ENCODE measurements at regions not wholly inside any gene's neighbourhood (a gene's known extent, or its start where the extent isn't known, plus 50 kb on each side); places are given as distances from the start of the nearest gene placed in this dataset.
A peak's percentile ranks its signal among the peaks of the same experiment; 100 is the strongest.
"Not testable (repeated sequence)": the region's sequence is repeated elsewhere in the genome, so short reads cannot be mapped to it uniquely, and the experiment has no call there.

DNA sequence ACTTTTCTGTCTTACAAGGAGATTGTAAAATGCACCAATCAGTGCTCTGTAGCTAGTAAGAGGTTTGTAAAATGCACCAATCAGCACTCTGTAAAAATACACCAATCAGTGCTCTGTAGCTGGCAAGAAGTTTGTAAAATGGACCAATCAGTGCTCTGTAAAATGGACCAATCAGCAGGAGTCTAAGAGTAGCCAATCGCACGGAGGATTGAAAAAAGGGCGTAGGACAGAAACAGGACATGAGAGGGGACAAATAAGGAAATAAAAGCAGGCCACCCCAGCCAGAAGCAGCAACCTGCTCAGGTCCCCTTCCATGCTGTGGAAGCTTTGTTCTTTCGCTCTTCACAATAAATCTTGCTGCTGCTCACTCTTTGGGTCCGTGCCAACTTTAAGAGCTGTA is 199.1 kb upstream of the TRPC7 start:
- ATAC-seq; H3K9me2 ChIP-seq (ENCODE audit: insufficient read depth); H3K4me2 ChIP-seq; H3K36me3 ChIP-seq (ENCODE audit: insufficient read depth); H3K79me2 ChIP-seq (replicated peaks; ENCODE audit: insufficient read depth); H3F3A ChIP-seq (replicated peaks; ENCODE audit: low read depth); H2AFZ ChIP-seq; H3K4me3 Mint-ChIP-seq; H3K27me3 Mint-ChIP-seq (ENCODE audit: insufficient read depth, low read depth, poor library complexity); H3K4me3 ChIP-seq; H3K27me3 ChIP-seq (ENCODE audit: insufficient read depth); H4K20me1 ChIP-seq (replicated peaks; ENCODE audit: insufficient read depth): not testable (repeated sequence)
- Mint-ChIP-seq H3K36me3 (ENCODE audit: low read depth) (peaks cover 45% of the 10 kb centered on the region), H3K4me1 (peaks cover 69% of the 10 kb centered on the region), H3K27ac (peak overlapping the region; percentile 67), H3K9me3 (peaks cover 22% of the 10 kb centered on the region)
- DNase-seq (ENCODE audit: low spot score): peak; percentile 8
- Histone ChIP-seq H3K27ac (ENCODE audit: low read depth) (peak overlapping the region; percentile 99), H3K4me1 (ENCODE audit: insufficient read depth) (peaks cover 31% of the 10 kb centered on the region)
- 0 out of 2 replicates have a peak, but pooled peaks have one; percentile 5 for TF ChIP-seq ZNF331 (CRISPR knock-in tag; IDR thresholded peaks at IDR 0.05; ENCODE audit: low read depth)

DNA sequence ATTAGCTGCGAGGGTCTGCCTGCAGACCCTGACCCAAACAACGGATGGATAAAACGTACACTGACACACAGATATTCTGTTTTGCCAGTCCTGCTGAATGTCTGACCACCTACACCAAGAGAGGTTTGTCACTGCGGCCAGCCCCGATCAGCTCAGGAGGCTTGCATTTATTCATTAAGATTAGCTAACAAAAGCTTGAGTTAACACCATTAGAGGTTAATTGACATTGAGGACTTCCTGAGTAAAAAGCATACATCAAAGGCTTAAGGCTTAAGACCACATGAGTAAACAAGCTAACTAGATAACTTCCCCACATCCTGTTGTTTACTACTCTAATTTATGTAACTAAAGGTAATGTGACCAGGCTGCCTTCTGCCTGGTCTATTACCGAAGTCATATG is 198.1 kb upstream of the TRPC7 start:
- Histone ChIP-seq H3F3A (replicated peaks; ENCODE audit: low read depth) (0 out of 2 replicates have a peak, but pooled peaks cover 8% of the 10 kb centered on the region), H3K27me3 (ENCODE audit: insufficient read depth) (no peaks in the 10 kb centered on the region), H3K79me2 (replicated peaks; ENCODE audit: insufficient read depth) (peaks cover 4% of the 10 kb centered on the region; the same call in 1 of the 2 replicates), H3K4me1 (ENCODE audit: insufficient read depth) (peaks cover 31% of the 10 kb centered on the region), H4K20me1 (replicated peaks; ENCODE audit: insufficient read depth) (no peaks in the 10 kb centered on the region), H3K4me3 (no peak overlapping the region), H3K36me3 (ENCODE audit: insufficient read depth) (no peaks in the 10 kb centered on the region), H2AFZ (no peak overlapping the region), H3K9me2 (ENCODE audit: insufficient read depth) (no peaks in the 10 kb centered on the region), H3K4me2 (0 out of 2 replicates have a peak overlapping the region, but pooled peaks have one; percentile 23), H3K27ac (ENCODE audit: low read depth) (peak overlapping the region; percentile 99; the same call in 1 of the 2 replicates)
- DNase-seq (ENCODE audit: low spot score) (peak; percentile 66), ATAC-seq (no peak)
- Mint-ChIP-seq H3K27ac (no peak overlapping the region; the same call in 1 of the 2 replicates), H3K9me3 (peaks cover 16% of the 10 kb centered on the region), H3K27me3 (ENCODE audit: insufficient read depth, low read depth, poor library complexity) (peaks cover 6% of the 10 kb centered on the region), H3K4me3 (no peak overlapping the region), H3K36me3 (ENCODE audit: low read depth) (peaks cover 38% of the 10 kb centered on the region), H3K4me1 (peaks cover 71% of the 10 kb centered on the region)
- TF ChIP-seq NANOG (IDR thresholded peaks at IDR 0.05; ENCODE audit: borderline replicate concordance) (peak; percentile 96), ZNF331 (CRISPR knock-in tag; IDR thresholded peaks at IDR 0.05; ENCODE audit: low read depth) (no peak)
- TF ChIP-seq, protein P1, sequence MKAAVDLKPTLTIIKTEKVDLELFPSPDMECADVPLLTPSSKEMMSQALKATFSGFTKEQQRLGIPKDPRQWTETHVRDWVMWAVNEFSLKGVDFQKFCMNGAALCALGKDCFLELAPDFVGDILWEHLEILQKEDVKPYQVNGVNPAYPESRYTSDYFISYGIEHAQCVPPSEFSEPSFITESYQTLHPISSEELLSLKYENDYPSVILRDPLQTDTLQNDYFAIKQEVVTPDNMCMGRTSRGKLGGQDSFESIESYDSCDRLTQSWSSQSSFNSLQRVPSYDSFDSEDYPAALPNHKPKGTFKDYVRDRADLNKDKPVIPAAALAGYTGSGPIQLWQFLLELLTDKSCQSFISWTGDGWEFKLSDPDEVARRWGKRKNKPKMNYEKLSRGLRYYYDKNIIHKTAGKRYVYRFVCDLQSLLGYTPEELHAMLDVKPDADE (IDR thresholded peaks at IDR 0.05): 0 out of 2 replicates have a peak, but pooled peaks have one; percentile 53
- TF ChIP-seq, protein P2, sequence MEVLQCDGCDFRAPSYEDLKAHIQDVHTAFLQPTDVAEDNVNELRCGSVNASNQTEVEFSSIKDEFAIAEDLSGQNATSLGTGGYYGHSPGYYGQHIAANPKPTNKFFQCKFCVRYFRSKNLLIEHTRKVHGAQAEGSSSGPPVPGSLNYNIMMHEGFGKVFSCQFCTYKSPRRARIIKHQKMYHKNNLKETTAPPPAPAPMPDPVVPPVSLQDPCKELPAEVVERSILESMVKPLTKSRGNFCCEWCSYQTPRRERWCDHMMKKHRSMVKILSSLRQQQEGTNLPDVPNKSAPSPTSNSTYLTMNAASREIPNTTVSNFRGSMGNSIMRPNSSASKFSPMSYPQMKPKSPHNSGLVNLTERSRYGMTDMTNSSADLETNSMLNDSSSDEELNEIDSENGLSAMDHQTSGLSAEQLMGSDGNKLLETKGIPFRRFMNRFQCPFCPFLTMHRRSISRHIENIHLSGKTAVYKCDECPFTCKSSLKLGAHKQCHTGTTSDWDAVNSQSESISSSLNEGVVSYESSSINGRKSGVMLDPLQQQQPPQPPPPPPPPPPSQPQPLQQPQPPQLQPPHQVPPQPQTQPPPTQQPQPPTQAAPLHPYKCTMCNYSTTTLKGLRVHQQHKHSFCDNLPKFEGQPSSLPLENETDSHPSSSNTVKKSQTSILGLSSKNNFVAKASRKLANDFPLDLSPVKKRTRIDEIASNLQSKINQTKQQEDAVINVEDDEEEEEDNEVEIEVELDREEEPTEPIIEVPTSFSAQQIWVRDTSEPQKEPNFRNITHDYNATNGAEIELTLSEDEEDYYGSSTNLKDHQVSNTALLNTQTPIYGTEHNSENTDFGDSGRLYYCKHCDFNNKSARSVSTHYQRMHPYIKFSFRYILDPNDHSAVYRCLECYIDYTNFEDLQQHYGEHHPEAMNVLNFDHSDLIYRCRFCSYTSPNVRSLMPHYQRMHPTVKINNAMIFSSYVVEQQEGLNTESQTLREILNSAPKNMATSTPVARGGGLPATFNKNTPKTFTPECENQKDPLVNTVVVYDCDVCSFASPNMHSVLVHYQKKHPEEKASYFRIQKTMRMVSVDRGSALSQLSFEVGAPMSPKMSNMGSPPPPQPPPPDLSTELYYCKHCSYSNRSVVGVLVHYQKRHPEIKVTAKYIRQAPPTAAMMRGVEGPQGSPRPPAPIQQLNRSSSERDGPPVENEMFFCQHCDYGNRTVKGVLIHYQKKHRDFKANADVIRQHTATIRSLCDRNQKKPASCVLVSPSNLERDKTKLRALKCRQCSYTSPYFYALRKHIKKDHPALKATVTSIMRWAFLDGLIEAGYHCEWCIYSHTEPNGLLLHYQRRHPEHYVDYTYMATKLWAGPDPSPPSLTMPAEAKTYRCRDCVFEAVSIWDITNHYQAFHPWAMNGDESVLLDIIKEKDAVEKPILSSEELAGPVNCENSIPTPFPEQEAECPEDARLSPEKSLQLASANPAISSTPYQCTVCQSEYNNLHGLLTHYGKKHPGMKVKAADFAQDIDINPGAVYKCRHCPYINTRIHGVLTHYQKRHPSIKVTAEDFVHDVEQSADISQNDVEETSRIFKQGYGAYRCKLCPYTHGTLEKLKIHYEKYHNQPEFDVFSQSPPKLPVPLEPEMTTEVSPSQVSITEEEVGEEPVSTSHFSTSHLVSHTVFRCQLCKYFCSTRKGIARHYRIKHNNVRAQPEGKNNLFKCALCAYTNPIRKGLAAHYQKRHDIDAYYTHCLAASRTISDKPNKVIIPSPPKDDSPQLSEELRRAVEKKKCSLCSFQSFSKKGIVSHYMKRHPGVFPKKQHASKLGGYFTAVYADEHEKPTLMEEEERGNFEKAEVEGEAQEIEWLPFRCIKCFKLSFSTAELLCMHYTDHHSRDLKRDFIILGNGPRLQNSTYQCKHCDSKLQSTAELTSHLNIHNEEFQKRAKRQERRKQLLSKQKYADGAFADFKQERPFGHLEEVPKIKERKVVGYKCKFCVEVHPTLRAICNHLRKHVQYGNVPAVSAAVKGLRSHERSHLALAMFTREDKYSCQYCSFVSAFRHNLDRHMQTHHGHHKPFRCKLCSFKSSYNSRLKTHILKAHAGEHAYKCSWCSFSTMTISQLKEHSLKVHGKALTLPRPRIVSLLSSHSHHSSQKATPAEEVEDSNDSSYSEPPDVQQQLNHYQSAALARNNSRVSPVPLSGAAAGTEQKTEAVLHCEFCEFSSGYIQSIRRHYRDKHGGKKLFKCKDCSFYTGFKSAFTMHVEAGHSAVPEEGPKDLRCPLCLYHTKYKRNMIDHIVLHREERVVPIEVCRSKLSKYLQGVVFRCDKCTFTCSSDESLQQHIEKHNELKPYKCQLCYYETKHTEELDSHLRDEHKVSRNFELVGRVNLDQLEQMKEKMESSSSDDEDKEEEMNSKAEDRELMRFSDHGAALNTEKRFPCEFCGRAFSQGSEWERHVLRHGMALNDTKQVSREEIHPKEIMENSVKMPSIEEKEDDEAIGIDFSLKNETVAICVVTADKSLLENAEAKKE (CRISPR knock-in tag; IDR thresholded peaks at IDR 0.05): no peak

All from GM23338 (cell line).